Skin epidermis (tissue), 12 donors: ENCODE measurements at regions not wholly inside any gene's neighbourhood (a gene's known extent, or its start where the extent isn't known, plus 50 kb on each side); places are given as distances from the start of the nearest gene placed in this dataset.

Source experiments
- H3K27ac ChIP-seq, 21 experiments: fragments of 200-600 bp; sonication (generic) in 11 of 21; one replicate each; pipeline ENCODE4 v1.5.0; 2020; ENCODE audit warnings: mild to moderate bottlenecking in 3 of 21, inconsistent platforms in 2 of 21, moderate library complexity in 2 of 21
- H3K4me3 ChIP-seq, 7 experiments: fragments of 200-600 bp; sonication (generic) in 2 of 7; one replicate each; pipeline ENCODE4 v1.5.0; 2020; ENCODE audit warnings: inconsistent platforms in 2 of 7, mild to moderate bottlenecking in 2 of 7, moderate library complexity in 1 of 7

GRCh38 chr11:128334311-128335044 lies 252.9 kb downstream of the ETS1 start:
- H3K27ac ChIP-seq: peak overlapping the region in 6 of 21 experiments; percentile 5 to 70 (median 48)
- H3K4me3 ChIP-seq: no peak overlapping the region

GRCh38 chr11:128331317-128331716 lies 256.0 kb downstream of the ETS1 start:
- Histone ChIP-seq H3K27ac (peak overlapping the region in 1 of 21 experiments; percentile 45), H3K4me3 (no peak overlapping the region)

- Histone ChIP-seq H3K27ac (peak overlapping the region in 6 of 21 experiments; percentile 4 to 71 (median 24)), H3K4me3 (no peak overlapping the region)
Measured at GRCh38 chr11:128330203-128330602, 257.2 kb downstream of the ETS1 start.

- H3K4me3 ChIP-seq: no peak overlapping the region
- peak overlapping the region in 14 of 21 experiments; percentile 8 to 71 (median 42) for H3K27ac ChIP-seq
Measured at GRCh38 chr11:128328955-128329551, 258.3 kb downstream of the ETS1 start.

GRCh38 chr11:128327274-128327673 lies 260.1 kb downstream of the ETS1 start:
- no peak overlapping the region for H3K4me3 ChIP-seq
- H3K27ac ChIP-seq: peak overlapping the region in 3 of 21 experiments; percentile 10 to 85 (median 17)

- Histone ChIP-seq H3K4me3 (no peak overlapping the region), H3K27ac (peak overlapping the region in 4 of 21 experiments; percentile 17 to 85 (median 58))
Measured at GRCh38 chr11:128326791-128327190, 260.6 kb downstream of the ETS1 start.

GRCh38 chr11:128324531-128325141 lies 262.7 kb downstream of the ETS1 start:
- H3K27ac ChIP-seq: peak overlapping the region in 16 of 21 experiments; percentile 5 to 87 (median 60)

GRCh38 chr11:128324051-128324481 lies 263.3 kb downstream of the ETS1 start:
- no peak overlapping the region for H3K4me3 ChIP-seq
- peak overlapping the region in 17 of 21 experiments; percentile 5 to 87 (median 53) for H3K27ac ChIP-seq

More at GRCh38 chr11:128324531-128325141, 262.7 kb downstream of the ETS1 start:
- H3K4me3 ChIP-seq: no peak overlapping the region

- Histone ChIP-seq H3K4me3 (no peak overlapping the region), H3K27ac (peak overlapping the region in 14 of 21 experiments; percentile 9 to 87 (median 60))
Measured at GRCh38 chr11:128323381-128323780, 264.0 kb downstream of the ETS1 start.

GRCh38 chr11:128318856-128319474 lies 268.4 kb downstream of the ETS1 start:
- peak overlapping the region in 2 of 21 experiments; percentile 11 to 39 for H3K27ac ChIP-seq
- H3K4me3 ChIP-seq: no peak overlapping the region

- H3K27ac ChIP-seq: peak overlapping the region in 1 of 21 experiments; percentile 52
- no peak overlapping the region for H3K4me3 ChIP-seq
Measured at GRCh38 chr11:128316541-128317227, 270.7 kb downstream of the ETS1 start.

- Histone ChIP-seq H3K27ac (no peak overlapping the region), H3K4me3 (no peak overlapping the region)
Measured at GRCh38 chr11:128315933-128316332, 271.4 kb downstream of the ETS1 start.

GRCh38 chr11:128313931-128314330 lies 273.4 kb downstream of the ETS1 start:
- no peak overlapping the region for H3K4me3 ChIP-seq

GRCh38 chr11:128311742-128312719 lies 275.3 kb downstream of the ETS1 start:
- peak overlapping the region in 1 of 21 experiments; percentile 20 for H3K27ac ChIP-seq

More at GRCh38 chr11:128313931-128314330, 273.4 kb downstream of the ETS1 start:
- no peak overlapping the region for H3K27ac ChIP-seq

GRCh38 chr11:128310676-128311445 lies 276.5 kb downstream of the ETS1 start:
- Histone ChIP-seq H3K27ac (peak overlapping the region in 1 of 21 experiments; percentile 19), H3K4me3 (no peak overlapping the region)

More at GRCh38 chr11:128311742-128312719, 275.3 kb downstream of the ETS1 start:
- no peak overlapping the region for H3K4me3 ChIP-seq

GRCh38 chr11:128310005-128310404 lies 277.4 kb downstream of the ETS1 start:
- Histone ChIP-seq H3K27ac (no peak overlapping the region), H3K4me3 (no peak overlapping the region)

GRCh38 chr11:128308794-128309193 lies 278.6 kb downstream of the ETS1 start:
- H3K4me3 ChIP-seq: no peak overlapping the region
- no peak overlapping the region for H3K27ac ChIP-seq
